Prostate gland (tissue), 2 donors: ENCODE measurements at regions not wholly inside any gene's neighbourhood (a gene's known extent, or its start where the extent isn't known, plus 50 kb on each side); places are given as distances from the start of the nearest gene placed in this dataset.

ENCODE experiments used
- DNase-seq: peaks from one replicate; pipeline ENCODE4 v3.0.0-alpha.2; 2019; ENCODE audit warnings: low spot score
- H3K27ac ChIP-seq, 2 donors: fragments of 200-600 bp; sonication (generic); 2 replicates each; pipeline ENCODE4 v1.5.1; 2017 to 2019
- H3K27me3 ChIP-seq: fragments of 200-600 bp; sonication (generic); replicated peaks from 2 replicates; pipeline ENCODE4 v1.5.1; 2019; ENCODE audit not compliant: insufficient read depth
- H3K36me3 ChIP-seq, 2 donors: fragments of 200-600 bp; sonication (generic); 1 replicate in 1 of 2; 2 replicates in 1 of 2; pipeline versions ENCODE4 v1.5.1 to v1.8.1; 2017 to 2019
- H3K4me1 ChIP-seq: fragments of 200-600 bp; sonication (generic); replicated peaks from 2 replicates; pipeline ENCODE4 v1.5.1; 2019
- H3K4me3 ChIP-seq, 2 donors: fragments of 200-600 bp; sonication (generic); 2 replicates each; pipeline ENCODE4 v1.5.1; 2017 to 2019
- H3K9me3 ChIP-seq: fragments of 200-600 bp; sonication (generic); 2 replicates; pipeline ENCODE4 v1.5.1; 2017
- CTCF ChIP-seq, 4 experiments: fragments of 200-600 bp in 2 of 4; fragments of 450-650 bp in 2 of 4; sonication (generic) in 2 of 4; IDR thresholded peaks; 1 replicate in 3 of 4; 2 replicates in 1 of 4; pipeline ENCODE4 v1.5.1; 2016 to 2019; ENCODE audit warnings: antibody characterized with exemption in 4 of 4, mild to moderate bottlenecking in 2 of 4, moderate library complexity in 2 of 4
- POLR2A ChIP-seq: fragments of 450-650 bp; IDR thresholded peaks from one replicate; pipeline ENCODE4 v1.6.1; 2016; ENCODE audit warnings: antibody characterized with exemption, mild to moderate bottlenecking
- POLR2AphosphoS5 ChIP-seq: sonication (generic); formaldehyde crosslinking; IDR thresholded peaks from one replicate; pipeline ENCODE4 v1.6.1; 2017; ENCODE audit warnings: antibody characterized with exemption
- WGBS: methylation state at CpG from one replicate; pipeline ENCODE4 v1.1.5; 2018; 5-methylcytosine and 5-hydroxymethylcytosine counted together
- intact Hi-C: fragments of 100-400 bp; cut with DNase I; formaldehyde crosslinking; loops from one replicate; pipeline ENCODE4 v1.14.2; 2022

DNA sequence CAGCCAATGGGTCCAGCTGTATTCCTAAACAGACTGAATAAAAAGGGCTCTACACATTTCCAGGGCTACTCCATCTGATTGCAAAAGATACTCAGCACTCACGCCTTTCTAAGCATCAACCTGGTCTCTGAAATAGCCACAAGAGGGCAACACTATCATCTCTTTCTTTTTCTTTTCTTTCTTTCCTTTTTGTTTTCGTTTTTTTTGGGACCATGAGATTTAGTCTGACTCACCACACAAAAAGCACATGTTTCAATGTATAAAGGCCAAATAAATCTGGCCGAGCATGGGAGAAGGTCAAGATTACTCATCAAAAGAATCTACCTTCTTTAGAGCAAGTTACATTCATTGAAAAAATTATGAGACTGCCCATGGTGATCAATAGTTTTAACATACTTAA is 805.6 kb upstream of the ARGLU1 start:
- H3K36me3 ChIP-seq, result no peaks in the 10 kb centered on the region
- H3K4me3 ChIP-seq, result no peak overlapping the region
- H3K9me3 ChIP-seq, result no peaks in the 10 kb centered on the region
- intact Hi-C loops, result no loop called here
- no peak for DNase-seq
- no peak for TF ChIP-seq CTCF (IDR thresholded peaks at IDR 0.05)
- no peak for TF ChIP-seq POLR2AphosphoS5
- no peak for TF ChIP-seq POLR2A
- 6% methylated on average over 3 of the region's 3 CpGs for WGBS
- no peak overlapping the region for H3K27ac ChIP-seq
- no peaks in the 10 kb centered on the region for H3K4me1 ChIP-seq
- H3K27me3 ChIP-seq, result no peaks in the 10 kb centered on the region

- intact Hi-C loops, result no loop called here
- TF ChIP-seq POLR2AphosphoS5 (no peak), POLR2A (no peak), CTCF (IDR thresholded peaks at IDR 0.05) (no peak)
- no peak overlapping the region for H3K4me3 ChIP-seq
- H3K9me3 ChIP-seq, result no peaks in the 10 kb centered on the region
- H3K27me3 ChIP-seq, result no peaks in the 10 kb centered on the region
- no peak overlapping the region for H3K27ac ChIP-seq
- H3K4me1 ChIP-seq, result no peaks in the 10 kb centered on the region
- WGBS, result 63% methylated on average over 7 of the region's 7 CpGs
- DNase-seq, result no peak
- H3K36me3 ChIP-seq, result no peaks in the 10 kb centered on the region
Measured at GRCh38 chr13:107370015-107370785, 802.3 kb upstream of the ARGLU1 start.

DNA sequence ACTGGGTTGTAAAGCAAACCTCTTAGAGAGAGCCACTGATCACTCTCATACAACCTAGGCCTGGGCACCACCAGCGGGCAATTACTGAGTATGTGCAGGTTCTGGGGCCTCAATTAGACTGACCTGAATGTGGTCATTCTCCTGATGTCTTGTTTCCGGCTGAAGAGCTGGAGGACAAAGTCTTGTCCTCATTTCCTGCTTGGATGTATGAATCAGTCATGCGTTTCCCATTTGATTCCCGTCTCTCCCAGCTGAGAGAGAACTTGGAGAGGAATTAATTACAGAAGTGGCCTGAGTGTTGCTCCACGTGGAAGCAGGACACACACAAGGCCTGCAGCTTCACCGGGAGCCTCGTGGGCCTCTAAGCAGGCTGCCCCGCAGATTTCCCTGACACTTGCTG is 799.3 kb upstream of the ARGLU1 start:
- no peak for DNase-seq
- Histone ChIP-seq H3K27ac (no peak overlapping the region), H3K27me3 (no peaks in the 10 kb centered on the region), H3K36me3 (no peaks in the 10 kb centered on the region), H3K4me3 (no peak overlapping the region), H3K9me3 (no peaks in the 10 kb centered on the region), H3K4me1 (no peaks in the 10 kb centered on the region)
- intact Hi-C loops, result no loop called here
- TF ChIP-seq POLR2A (no peak), POLR2AphosphoS5 (no peak), CTCF (IDR thresholded peaks at IDR 0.05) (no peak)
- WGBS, result 72% methylated on average over 8 of the region's 8 CpGs

GRCh38 chr13:107365466-107366215 is 797.7 kb upstream of the ARGLU1 start:
- H3K36me3 ChIP-seq, result no peaks in the 10 kb centered on the region
- 63% methylated on average over 8 of the region's 8 CpGs for WGBS
- intact Hi-C loops, result no loop called here
- H3K27me3 ChIP-seq, result no peaks in the 10 kb centered on the region
- no peaks in the 10 kb centered on the region for H3K4me1 ChIP-seq
- H3K4me3 ChIP-seq, result no peak overlapping the region
- no peak overlapping the region for H3K27ac ChIP-seq
- DNase-seq, result no peak
- no peaks in the 10 kb centered on the region for H3K9me3 ChIP-seq
- TF ChIP-seq POLR2A, result no peak
- no peak for TF ChIP-seq POLR2AphosphoS5
- TF ChIP-seq CTCF (IDR thresholded peaks at IDR 0.05), result no peak

DNA sequence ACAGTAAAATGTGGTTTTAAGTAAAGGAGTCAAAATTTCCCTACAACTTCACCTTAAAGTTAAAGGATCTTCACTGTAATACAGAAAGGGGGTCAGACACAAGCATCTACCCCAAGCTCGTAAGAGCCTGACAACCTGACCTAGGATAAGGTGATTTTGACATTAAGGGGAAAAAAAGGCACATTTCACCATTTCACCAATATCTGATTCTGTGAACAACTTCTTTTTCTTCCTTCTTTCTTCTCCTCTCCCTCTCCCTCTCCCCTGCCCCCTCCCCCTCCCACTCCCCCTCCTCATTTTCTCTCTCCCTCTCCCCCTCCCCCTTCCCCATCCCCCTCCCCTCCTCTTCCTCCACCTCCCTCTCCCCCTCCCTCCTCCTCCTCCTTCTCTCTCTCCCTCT is 796.7 kb upstream of the ARGLU1 start:
- Histone ChIP-seq H3K9me3 (no peaks in the 10 kb centered on the region), H3K27ac (no peak overlapping the region), H3K36me3 (no peaks in the 10 kb centered on the region), H3K27me3 (no peaks in the 10 kb centered on the region), H3K4me1 (no peaks in the 10 kb centered on the region), H3K4me3 (no peak overlapping the region)
- TF ChIP-seq POLR2AphosphoS5, result no peak
- no peak for TF ChIP-seq CTCF (IDR thresholded peaks at IDR 0.05)
- no peak for TF ChIP-seq POLR2A
- WGBS, result 67% methylated on average over 1 of the region's 1 CpG
- DNase-seq, result no peak
- intact Hi-C loops, result no loop called here
